HFFc6 (cell line): ENCODE measurements at regions not wholly inside any gene's neighbourhood (a gene's known extent, or its start where the extent isn't known, plus 50 kb on each side); places are given as distances from the start of the nearest gene placed in this dataset.

Source experiments
- DNase-seq: peaks from one replicate; pipeline ENCODE4 v3.0.0-alpha.2; 2018
- H3K27ac Mint-ChIP-seq: 2 replicates; pipeline ENCODE4 v1.8.0; 2020; ENCODE audit warnings: mild to moderate bottlenecking, mixed read lengths
- H3K27me3 Mint-ChIP-seq: 2 replicates; pipeline ENCODE4 v1.8.0; 2021; ENCODE audit warnings: mild to moderate bottlenecking, moderate library complexity, mixed read lengths; ENCODE audit not compliant: insufficient read depth
- H3K36me3 Mint-ChIP-seq: 2 replicates; pipeline ENCODE4 v1.8.0; 2021; ENCODE audit warnings: low read depth, mixed read lengths
- H3K4me1 Mint-ChIP-seq: 2 replicates; pipeline ENCODE4 v1.8.0; 2020; ENCODE audit warnings: low read depth, mixed read lengths
- H3K4me3 Mint-ChIP-seq: 2 replicates; pipeline ENCODE4 v1.8.0; 2020; ENCODE audit warnings: mild to moderate bottlenecking, moderate library complexity, mixed read lengths
- H3K9me3 Mint-ChIP-seq: 2 replicates; pipeline ENCODE4 v1.8.0; 2020; ENCODE audit warnings: mild to moderate bottlenecking, mixed read lengths
- CTCF ChIP-seq: fragments of 200-600 bp; sonication (generic); IDR thresholded peaks from 2 replicates; pipeline ENCODE4 v1.5.0; 2021; ENCODE audit warnings: antibody characterized with exemption, mild to moderate bottlenecking

GRCh38 chr13:27006519-27007161, 165.0 kb downstream of the USP12 start:
- Mint-ChIP-seq H3K4me3 (peak overlapping the region; percentile 73), H3K36me3 (no peaks in the 10 kb centered on the region), H3K27me3 (peaks cover 37% of the 10 kb centered on the region), H3K9me3 (no peaks in the 10 kb centered on the region), H3K27ac (no peak overlapping the region), H3K4me1 (peaks cover 9% of the 10 kb centered on the region)
- TF ChIP-seq CTCF, result no peak
- peak; percentile 3 for DNase-seq

- no peak for TF ChIP-seq CTCF
- H3K4me1 Mint-ChIP-seq, result peaks cover 9% of the 10 kb centered on the region
- DNase-seq, result no peak
- H3K27me3 Mint-ChIP-seq, result peaks cover 43% of the 10 kb centered on the region
- no peak overlapping the region for H3K4me3 Mint-ChIP-seq
- no peaks in the 10 kb centered on the region for H3K36me3 Mint-ChIP-seq
- no peak overlapping the region for H3K27ac Mint-ChIP-seq
- no peaks in the 10 kb centered on the region for H3K9me3 Mint-ChIP-seq
Observed at GRCh38 chr13:27005976-27006518, 165.6 kb downstream of the USP12 start.

- Mint-ChIP-seq H3K4me3 (no peak overlapping the region), H3K4me1 (peaks cover 9% of the 10 kb centered on the region), H3K36me3 (no peaks in the 10 kb centered on the region), H3K27ac (no peak overlapping the region), H3K27me3 (peaks cover 48% of the 10 kb centered on the region), H3K9me3 (no peaks in the 10 kb centered on the region)
- TF ChIP-seq CTCF, result no peak
- DNase-seq, result no peak
Observed at GRCh38 chr13:27005556-27005955, 166.1 kb downstream of the USP12 start.

DNA sequence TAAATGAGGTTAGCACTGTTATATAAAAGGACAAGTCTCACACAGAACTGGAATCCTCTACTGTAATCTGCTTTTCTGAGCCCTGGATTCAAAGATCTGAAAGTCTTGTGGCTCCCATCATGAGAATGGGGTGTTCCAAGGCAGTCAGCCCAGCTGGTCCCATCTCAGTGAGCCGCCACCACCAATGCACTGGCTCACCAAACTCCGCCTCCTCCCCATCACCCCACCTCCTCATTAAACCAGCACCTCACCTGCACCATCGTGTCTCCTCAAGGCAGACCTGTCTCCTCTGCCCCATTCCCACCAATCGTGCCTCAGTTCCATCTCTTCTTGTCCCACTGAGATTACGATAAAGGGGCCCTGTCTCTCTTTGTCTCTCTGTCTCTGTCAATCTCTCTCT, 166.7 kb downstream of the USP12 start:
- Mint-ChIP-seq H3K27me3 (peaks cover 49% of the 10 kb centered on the region), H3K4me1 (peaks cover 9% of the 10 kb centered on the region)

DNA sequence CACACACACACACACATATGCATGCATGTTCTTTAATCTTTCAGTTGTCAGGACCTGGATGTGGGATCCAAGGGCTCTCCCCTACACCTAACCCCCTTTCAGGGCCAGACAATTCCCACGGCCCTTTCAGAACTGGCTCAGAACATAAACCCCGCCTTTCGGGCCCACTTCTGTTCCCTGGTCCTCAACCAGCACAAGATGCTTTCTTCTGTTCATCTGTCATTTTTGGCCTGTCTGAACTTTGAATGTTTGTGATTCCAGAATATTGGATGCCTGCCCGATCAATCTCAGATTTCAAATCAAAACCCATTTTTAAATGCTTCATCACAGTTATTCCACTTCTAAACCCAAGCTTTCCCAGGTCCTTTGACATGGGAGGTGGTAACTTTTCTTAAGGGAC, 167.3 kb downstream of the USP12 start:
- peaks cover 47% of the 10 kb centered on the region for H3K27me3 Mint-ChIP-seq
- no peak overlapping the region for H3K4me3 Mint-ChIP-seq
- TF ChIP-seq CTCF, result no peak
- peaks cover 9% of the 10 kb centered on the region for H3K4me1 Mint-ChIP-seq
- H3K9me3 Mint-ChIP-seq, result no peaks in the 10 kb centered on the region
- no peak for DNase-seq
- no peak overlapping the region for H3K27ac Mint-ChIP-seq
- H3K36me3 Mint-ChIP-seq, result no peaks in the 10 kb centered on the region

More for the DNA sequence above, 166.7 kb downstream of the USP12 start:
- TF ChIP-seq CTCF, result no peak
- Mint-ChIP-seq H3K36me3 (no peaks in the 10 kb centered on the region), H3K27ac (no peak overlapping the region), H3K9me3 (no peaks in the 10 kb centered on the region), H3K4me3 (no peak overlapping the region)
- DNase-seq, result no peak
